HepG2 (cell line): ENCODE measurements at regions not wholly inside any gene's neighbourhood (a gene's known extent, or its start where the extent isn't known, plus 50 kb on each side); places are given as distances from the start of the nearest gene placed in this dataset.

Source experiments
- ATAC-seq: fragments of 200-7000 bp; cut with Tn5 transposase; 3 replicates; pipeline ENCODE4 v1.9.1; 2020; ENCODE audit warnings: mild to moderate bottlenecking, moderate library complexity
- BruUV-seq: library from RNA; stranded (reverse); fragments of 400-500 nt; replicated peaks from 2 replicates; lab custom pipeline; 2021; lab: Mats Ljungman, UMichigan
- CTCF ChIA-PET: fragments of 300-600 bp; formaldehyde crosslinking; extraction: SDS; loops from one replicate; lab custom pipeline; 2021; ENCODE audit warnings: low total read pairs, inconsistent platforms, low intra/inter-chr PET ratio; lab: Yijun Ruan, JAX
- POLR2A ChIA-PET: fragments of 350-600 bp; sonication (Branson Sonifier 250); formaldehyde crosslinking; loops from one replicate; lab custom pipeline; 2020; ENCODE audit warnings: antibody characterized with exemption, inconsistent platforms; lab: Yijun Ruan, JAX
- DNase-seq: peaks from one replicate; pipeline ENCODE4 v3.0.0-alpha.2; 2015; ENCODE audit warnings: low spot score
- FAIRE-seq: peaks from 3 replicates; lab custom pipeline; 2011; peaks lifted over from hg19 to GRCh38; lab: Jason Lieb, UNC
- H2AFZ ChIP-seq: one replicate; pipeline ENCODE4 v1.6.1; 2011; ENCODE audit warnings: low read length, inconsistent platforms
- H3K27ac ChIP-seq: fragments of 300-600 bp; 3 replicates; pipeline ENCODE4 v1.8.0; 2011; ENCODE audit warnings: mixed run types, mild to moderate bottlenecking, mixed read lengths, low read length, inconsistent platforms; ENCODE audit not compliant: insufficient read depth; ENCODE audit errors: extremely low read length
- H3K27me3 ChIP-seq, 2 experiments: fragments of 200-600 bp in 1 of 2; 2 replicates in 1 of 2; 3 replicates in 1 of 2; pipeline versions ENCODE4 v1.6.0 to v1.8.0; 2011; ENCODE audit warnings: low read length in 2 of 2, mild to moderate bottlenecking in 2 of 2, moderate library complexity in 2 of 2, inconsistent platforms in 1 of 2; ENCODE audit not compliant: insufficient read depth in 2 of 2, control insufficient read depth in 1 of 2
- H3K36me3 ChIP-seq, 2 experiments: fragments of 200-600 bp in 1 of 2; replicated peaks in 1 of 2; 2 replicates in 1 of 2; 3 replicates in 1 of 2; pipeline versions ENCODE4 v1.5.1 to v1.8.0; 2011; ENCODE audit warnings: low read length in 2 of 2, inconsistent platforms in 1 of 2; ENCODE audit not compliant: insufficient read depth in 2 of 2, control insufficient read depth in 1 of 2
- H3K4me1 ChIP-seq: 2 replicates; pipeline ENCODE4 v1.5.1; 2012; ENCODE audit warnings: low read length, inconsistent platforms; ENCODE audit not compliant: insufficient read depth
- H3K4me2 ChIP-seq: 2 replicates; pipeline ENCODE4 v1.6.0; 2011; ENCODE audit warnings: low read depth, low read length, inconsistent platforms
- H3K4me3 ChIP-seq, 3 experiments: fragments of 200-600 bp in 1 of 3; sonication (generic), shearing (Covaris generic) in 1 of 3; replicated peaks in 1 of 3; 2 replicates each; pipeline ENCODE4 v1.5.1; 2011 to 2016; ENCODE audit warnings: low read length in 3 of 3, inconsistent platforms in 2 of 3, low read depth in 2 of 3, mild to moderate bottlenecking in 2 of 3, control low read depth in 1 of 3, mixed read lengths in 1 of 3; ENCODE audit not compliant: insufficient read depth in 1 of 3
- H3K79me2 ChIP-seq: one replicate; pipeline ENCODE4 v1.6.1; 2011; ENCODE audit warnings: low read length, inconsistent platforms; ENCODE audit not compliant: insufficient read depth
- H3K9ac ChIP-seq: 2 replicates; pipeline ENCODE4 v1.6.0; 2011; ENCODE audit warnings: mild to moderate bottlenecking, low read depth, low read length, inconsistent platforms; ENCODE audit not compliant: insufficient read depth
- H3K9me3 ChIP-seq: 2 replicates; pipeline ENCODE4 v1.5.1; 2012; ENCODE audit warnings: mild to moderate bottlenecking, low read length
- H4K20me1 ChIP-seq: 2 replicates; pipeline ENCODE4 v1.6.0; 2011; ENCODE audit warnings: inconsistent platforms, mild to moderate bottlenecking, low read length, moderate library complexity; ENCODE audit not compliant: insufficient read depth
- CC2D1A ChIP-seq: sonication (generic); formaldehyde crosslinking; IDR thresholded peaks from 2 replicates; pipeline ENCODE4 v1.8.1; 2023; ENCODE audit warnings: mild to moderate bottlenecking, missing genetic modification reagents
- ZC3H13 ChIP-seq: sonication (generic); formaldehyde crosslinking; IDR thresholded peaks from 2 replicates; pipeline ENCODE4 v1.8.1; 2023; ENCODE audit warnings: mild to moderate bottlenecking, missing genetic modification reagents, moderate library complexity
- ZNF274 ChIP-seq: sonication (generic); formaldehyde crosslinking; IDR thresholded peaks from 2 replicates; pipeline ENCODE4 v1.5.1; 2020; ENCODE audit warnings: mild to moderate bottlenecking, missing genetic modification reagents
- ZNF3 ChIP-seq: IDR thresholded peaks from 2 replicates; pipeline ENCODE4 v1.7.0; 2017; ENCODE audit warnings: inconsistent platforms
- ZNF550 ChIP-seq: sonication (generic); formaldehyde crosslinking; IDR thresholded peaks from 2 replicates; pipeline ENCODE4 v1.4.0; 2020; ENCODE audit warnings: mild to moderate bottlenecking, missing genetic modification reagents, borderline replicate concordance
- ZNF790 ChIP-seq: sonication (generic); formaldehyde crosslinking; IDR thresholded peaks from 2 replicates; pipeline ENCODE4 v1.8.0; 2022; ENCODE audit warnings: missing genetic modification reagents, mild to moderate bottlenecking, borderline replicate concordance
- WGBS: methylation state at CpG from one replicate; pipeline ENCODE4 v1.1.6; 2017; ENCODE audit warnings: low lambda C conversion rate; 5-methylcytosine and 5-hydroxymethylcytosine counted together
- in situ Hi-C: cut with HindIII; loops from 2 replicates; pipeline ENCODE4 v1.10.0; 2017; ENCODE audit warnings: low pct_unique_long_range_greater_than_20kb; ENCODE audit not compliant: extremely low pct_ligation_motif_present
- intact Hi-C: fragments of 100-400 bp; cut with micrococcal nuclease; formaldehyde crosslinking; loops from one replicate; pipeline ENCODE4 v1.10.0; 2022; ENCODE audit not compliant: unreplicated experiment
- TF ChIP-seq, protein P1 (sequence below): IDR thresholded peaks from 2 replicates; pipeline ENCODE4 v1.6.1; 2016; ENCODE audit warnings: low read depth, missing genetic modification reagents, missing compliant biosample characterization

DNA sequence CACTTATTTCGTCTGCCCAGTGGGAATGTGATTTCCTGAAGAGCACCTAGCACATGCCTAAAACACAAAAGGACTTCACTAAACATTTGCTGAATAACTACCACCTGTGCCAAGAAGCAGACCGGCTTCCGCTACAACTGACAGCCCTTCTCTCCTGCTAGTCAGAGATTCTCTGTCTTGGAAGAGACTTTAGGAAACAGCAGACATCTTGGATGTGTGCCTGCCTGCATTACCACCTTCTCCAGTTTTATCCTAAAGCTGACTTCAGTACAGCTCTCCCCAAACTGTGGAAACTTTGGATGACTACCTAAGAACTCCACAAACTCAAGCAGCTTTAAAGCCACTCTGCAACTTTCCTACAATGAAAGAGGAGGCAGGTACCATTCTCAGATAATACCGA is 116.5 kb upstream of the MAN2A1 start:
- Histone ChIP-seq H3K79me2 (no peaks in the 10 kb centered on the region), H3K4me2 (no peak overlapping the region), H4K20me1 (no peaks in the 10 kb centered on the region), H3K4me3 (no peak overlapping the region), H3K9me3 (no peaks in the 10 kb centered on the region), H2AFZ (no peak overlapping the region), H3K9ac (no peak overlapping the region), H3K27me3 (no peaks in the 10 kb centered on the region), H3K36me3 (no peaks in the 10 kb centered on the region), H3K4me1 (no peaks in the 10 kb centered on the region), H3K27ac (no peak overlapping the region)
- in situ Hi-C loops, result no loop called here
- intact Hi-C loops, result no loop called here
- DNase-seq, result no peak
- ATAC-seq, result no peak
- 67% methylated on average over 4 of the region's 4 CpGs for WGBS
- CTCF ChIA-PET, result no interaction called here
- TF ChIP-seq, protein P1, sequence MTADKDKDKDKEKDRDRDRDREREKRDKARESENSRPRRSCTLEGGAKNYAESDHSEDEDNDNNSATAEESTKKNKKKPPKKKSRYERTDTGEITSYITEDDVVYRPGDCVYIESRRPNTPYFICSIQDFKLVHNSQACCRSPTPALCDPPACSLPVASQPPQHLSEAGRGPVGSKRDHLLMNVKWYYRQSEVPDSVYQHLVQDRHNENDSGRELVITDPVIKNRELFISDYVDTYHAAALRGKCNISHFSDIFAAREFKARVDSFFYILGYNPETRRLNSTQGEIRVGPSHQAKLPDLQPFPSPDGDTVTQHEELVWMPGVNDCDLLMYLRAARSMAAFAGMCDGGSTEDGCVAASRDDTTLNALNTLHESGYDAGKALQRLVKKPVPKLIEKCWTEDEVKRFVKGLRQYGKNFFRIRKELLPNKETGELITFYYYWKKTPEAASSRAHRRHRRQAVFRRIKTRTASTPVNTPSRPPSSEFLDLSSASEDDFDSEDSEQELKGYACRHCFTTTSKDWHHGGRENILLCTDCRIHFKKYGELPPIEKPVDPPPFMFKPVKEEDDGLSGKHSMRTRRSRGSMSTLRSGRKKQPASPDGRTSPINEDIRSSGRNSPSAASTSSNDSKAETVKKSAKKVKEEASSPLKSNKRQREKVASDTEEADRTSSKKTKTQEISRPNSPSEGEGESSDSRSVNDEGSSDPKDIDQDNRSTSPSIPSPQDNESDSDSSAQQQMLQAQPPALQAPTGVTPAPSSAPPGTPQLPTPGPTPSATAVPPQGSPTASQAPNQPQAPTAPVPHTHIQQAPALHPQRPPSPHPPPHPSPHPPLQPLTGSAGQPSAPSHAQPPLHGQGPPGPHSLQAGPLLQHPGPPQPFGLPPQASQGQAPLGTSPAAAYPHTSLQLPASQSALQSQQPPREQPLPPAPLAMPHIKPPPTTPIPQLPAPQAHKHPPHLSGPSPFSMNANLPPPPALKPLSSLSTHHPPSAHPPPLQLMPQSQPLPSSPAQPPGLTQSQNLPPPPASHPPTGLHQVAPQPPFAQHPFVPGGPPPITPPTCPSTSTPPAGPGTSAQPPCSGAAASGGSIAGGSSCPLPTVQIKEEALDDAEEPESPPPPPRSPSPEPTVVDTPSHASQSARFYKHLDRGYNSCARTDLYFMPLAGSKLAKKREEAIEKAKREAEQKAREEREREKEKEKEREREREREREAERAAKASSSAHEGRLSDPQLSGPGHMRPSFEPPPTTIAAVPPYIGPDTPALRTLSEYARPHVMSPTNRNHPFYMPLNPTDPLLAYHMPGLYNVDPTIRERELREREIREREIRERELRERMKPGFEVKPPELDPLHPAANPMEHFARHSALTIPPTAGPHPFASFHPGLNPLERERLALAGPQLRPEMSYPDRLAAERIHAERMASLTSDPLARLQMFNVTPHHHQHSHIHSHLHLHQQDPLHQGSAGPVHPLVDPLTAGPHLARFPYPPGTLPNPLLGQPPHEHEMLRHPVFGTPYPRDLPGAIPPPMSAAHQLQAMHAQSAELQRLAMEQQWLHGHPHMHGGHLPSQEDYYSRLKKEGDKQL (CRISPR knock-in tag), result no peak
- TF ChIP-seq ZNF550, result no peak
- no peak for TF ChIP-seq ZNF3 (CRISPR knock-in tag)
- TF ChIP-seq ZC3H13 (CRISPR knock-in tag), result no peak
- TF ChIP-seq ZNF274 (CRISPR knock-in tag), result no peak
- TF ChIP-seq ZNF790 (CRISPR knock-in tag), result no peak
- no peak for TF ChIP-seq CC2D1A (CRISPR knock-in tag)
- POLR2A ChIA-PET, result no interaction called here
- no TSS peak for BruUV-seq
- FAIRE-seq, result no peak
